ENCODE measurements at regions not wholly inside any gene's neighbourhood (a gene's known extent, or its start where the extent isn't known, plus 50 kb on each side); places are given as distances from the start of the nearest gene placed in this dataset.

- DNase-seq (ENCODE audit: low read depth in 4 of 4, low spot score in 3 of 4): no peak
Observed at GRCh38 chr13:90068658-90069057, 1278.8 kb upstream of the MIR17HG start.

DNA sequence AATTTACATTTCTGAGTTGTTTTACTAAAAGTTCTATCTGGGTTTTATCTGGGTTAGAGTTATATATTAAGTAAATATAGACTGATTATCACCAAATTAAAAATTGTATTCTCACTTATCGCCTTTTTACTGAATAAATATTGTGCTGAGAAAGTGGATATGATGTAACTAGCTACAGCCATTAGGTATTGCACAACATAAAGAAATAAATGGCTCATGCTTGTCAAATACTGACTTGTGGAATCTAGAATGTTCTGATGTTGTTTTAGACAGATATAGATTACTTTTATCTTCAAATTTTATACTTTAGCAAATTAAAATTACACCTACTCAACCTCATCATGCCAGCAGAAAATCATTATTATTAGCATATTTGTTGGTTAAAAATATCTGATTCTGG lies 1277.1 kb upstream of the MIR17HG start:
- no peak for DNase-seq (ENCODE audit: low read depth in 4 of 4, low spot score in 3 of 4)

- no peak for DNase-seq (ENCODE audit: low read depth in 4 of 4, low spot score in 3 of 4)
Observed at GRCh38 chr13:90070837-90071525, 1276.5 kb upstream of the MIR17HG start.

DNA sequence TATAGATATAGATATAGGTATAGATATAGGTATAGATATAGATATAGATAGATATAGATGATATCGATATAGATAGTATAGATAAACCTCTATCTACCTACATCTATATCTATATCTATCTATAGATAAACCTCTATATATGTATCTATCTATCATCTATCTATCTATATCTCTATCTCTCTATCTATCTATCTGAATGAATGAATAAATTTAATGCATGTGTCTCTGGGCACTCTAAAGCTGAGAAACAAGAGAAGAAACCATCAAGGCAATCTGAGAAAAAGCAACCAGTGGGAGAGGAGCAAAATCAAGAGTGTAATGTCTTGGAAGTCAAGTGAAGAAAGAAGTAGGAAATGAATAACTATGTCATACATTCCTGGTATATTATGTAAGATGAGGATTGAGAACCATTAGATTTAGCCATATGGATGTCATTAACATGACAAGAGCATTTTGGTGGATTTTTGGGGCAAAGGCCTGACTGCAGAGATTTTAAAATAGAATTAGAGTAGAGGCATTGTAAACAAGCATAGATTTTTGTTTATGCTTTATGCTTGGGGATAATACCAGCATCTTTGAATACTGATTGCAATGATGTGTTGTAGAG lies 1262.7 kb upstream of the MIR17HG start:
- DNase-seq (ENCODE audit: low read depth in 4 of 4, low spot score in 3 of 4): no peak

- DNase-seq (ENCODE audit: low read depth in 4 of 4, low spot score in 3 of 4): no peak
Observed at GRCh38 chr13:90089051-90089450, 1258.4 kb upstream of the MIR17HG start.

DNA sequence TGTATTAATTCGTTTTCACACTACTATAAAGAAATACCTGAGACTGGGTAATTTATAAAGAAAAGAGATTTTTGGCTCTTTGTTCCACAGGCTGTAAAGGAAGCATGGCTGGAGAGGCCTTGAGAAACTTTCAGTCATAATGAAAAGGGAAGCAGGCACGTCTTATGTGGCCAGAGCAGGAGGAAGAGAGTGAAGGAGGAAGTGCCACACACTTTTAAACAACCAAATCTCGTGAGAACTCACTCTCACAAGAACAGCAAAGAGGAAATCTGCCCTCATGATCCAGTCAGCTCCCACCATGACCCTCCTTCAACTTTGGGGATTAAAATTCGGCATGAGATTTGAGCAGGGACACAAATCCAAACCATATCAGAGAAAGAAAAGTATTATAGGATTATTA lies 1255.9 kb upstream of the MIR17HG start:
- no peak for DNase-seq (ENCODE audit: low read depth in 4 of 4, low spot score in 3 of 4)

GRCh38 chr13:90094357-90094756 lies 1253.1 kb upstream of the MIR17HG start:
- DNase-seq (ENCODE audit: low read depth in 4 of 4, low spot score in 3 of 4): no peak

DNA sequence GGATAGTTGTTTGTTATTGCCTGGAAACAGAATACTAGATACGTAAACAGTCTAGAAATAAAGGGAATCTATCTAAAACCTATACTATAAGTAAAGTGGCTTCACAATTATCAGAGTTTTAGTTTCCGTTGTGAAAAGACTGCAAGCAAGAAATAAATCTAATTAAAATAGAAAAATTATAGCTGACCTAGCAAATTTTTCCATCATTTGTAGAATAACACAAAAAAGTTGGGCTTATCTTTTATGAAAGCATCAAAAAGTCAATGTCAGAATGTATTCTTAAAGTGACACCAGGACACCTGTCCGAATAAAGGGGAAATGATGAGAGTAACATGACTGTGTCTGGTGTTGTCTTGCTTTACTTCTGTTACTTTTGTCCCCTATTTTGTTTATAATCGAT lies 1248.9 kb upstream of the MIR17HG start:
- DNase-seq (ENCODE audit: low read depth in 4 of 4, low spot score in 3 of 4): no peak

- DNase-seq (ENCODE audit: low read depth in 4 of 4, low spot score in 3 of 4): no peak
Observed at GRCh38 chr13:90099847-90100246, 1247.6 kb upstream of the MIR17HG start.

DNA sequence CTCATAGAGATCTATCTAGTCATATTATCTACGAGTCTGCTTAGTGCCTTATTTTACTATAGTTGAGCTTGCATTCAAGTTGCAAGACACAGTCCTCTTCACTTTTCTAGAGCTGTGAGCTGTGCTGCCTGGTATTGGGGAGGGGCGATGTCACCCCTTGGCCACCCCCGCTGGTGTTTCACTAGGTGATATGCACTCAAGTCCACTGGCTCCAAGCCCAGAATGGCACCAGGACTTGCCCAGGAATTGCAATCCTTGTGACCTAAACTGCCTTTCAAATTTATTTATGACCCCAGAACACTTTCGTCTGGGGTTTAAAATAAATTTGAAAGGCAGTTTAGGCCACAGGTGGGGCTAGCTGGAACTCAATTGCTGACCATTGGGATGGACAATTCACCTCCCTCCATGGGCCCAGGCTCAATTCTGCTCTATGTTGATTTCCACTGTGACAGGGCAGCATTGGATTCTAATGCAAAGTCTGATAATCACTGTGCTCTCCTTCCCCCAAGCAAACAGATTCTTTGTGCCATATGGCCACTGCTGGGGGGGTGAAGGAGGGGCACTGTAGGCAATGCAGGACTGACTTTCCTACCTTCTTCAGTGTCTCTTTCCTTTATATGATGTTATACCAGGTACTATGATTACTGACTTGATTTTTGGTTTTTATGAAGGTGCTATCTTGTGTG lies 1244.2 kb upstream of the MIR17HG start:
- no peak for DNase-seq (ENCODE audit: low read depth in 4 of 4, low spot score in 3 of 4)

- DNase-seq (ENCODE audit: low read depth in 4 of 4, low spot score in 3 of 4): no peak
Observed at GRCh38 chr13:90104764-90105163, 1242.7 kb upstream of the MIR17HG start.

DNA sequence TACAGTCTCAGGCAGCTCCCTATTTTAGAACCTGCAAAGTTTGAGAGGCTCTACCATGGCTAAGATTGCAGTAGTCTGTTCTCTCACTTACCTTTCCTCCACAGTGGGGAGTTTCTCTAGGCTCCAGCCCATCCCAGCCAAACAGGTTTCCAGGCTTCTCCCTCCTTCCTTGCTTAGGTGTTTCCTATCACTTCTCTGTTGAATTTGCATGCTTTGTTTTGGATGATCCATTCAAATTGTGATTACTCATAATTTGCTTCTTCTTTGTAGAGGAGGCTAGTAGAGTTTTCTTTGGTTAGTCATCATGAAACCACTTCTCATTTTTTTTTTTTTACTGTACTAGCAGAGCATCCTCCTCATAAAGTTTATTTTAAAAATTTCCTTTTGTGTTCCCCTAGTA lies 1242.2 kb upstream of the MIR17HG start:
- no peak for DNase-seq (ENCODE audit: low read depth in 4 of 4, low spot score in 3 of 4)

DNA sequence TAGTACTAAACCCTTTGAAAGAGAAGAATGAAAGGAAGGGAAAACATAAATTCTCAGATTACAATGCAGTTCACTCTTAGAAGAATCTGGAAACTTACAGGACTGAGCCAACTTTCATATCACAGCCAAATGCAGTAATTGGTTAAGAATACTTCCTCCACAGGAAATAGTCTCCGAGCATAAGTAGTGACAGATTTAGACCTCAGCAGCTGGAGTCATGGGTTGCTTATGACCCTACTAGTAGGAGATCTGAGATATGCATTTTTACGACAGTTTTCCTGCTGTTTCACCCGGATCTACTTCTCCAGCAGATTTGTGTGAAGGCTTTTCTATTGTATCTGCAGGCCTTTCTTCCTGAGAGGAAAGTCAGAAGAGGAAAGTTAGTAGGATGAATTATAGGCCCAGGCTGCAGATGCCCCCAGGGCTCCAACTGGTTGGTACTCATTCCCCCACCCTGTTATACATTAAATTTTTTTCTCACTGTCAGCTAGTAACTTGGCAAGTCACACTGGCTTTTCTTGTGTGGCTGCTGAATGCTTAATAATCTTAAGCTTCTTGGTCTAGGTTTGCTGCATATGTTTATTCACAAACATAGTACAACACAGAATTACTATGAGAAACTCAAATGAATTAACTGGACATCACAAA lies 1241.5 kb upstream of the MIR17HG start:
- DNase-seq (ENCODE audit: low read depth in 4 of 4, low spot score in 3 of 4): no peak

DNA sequence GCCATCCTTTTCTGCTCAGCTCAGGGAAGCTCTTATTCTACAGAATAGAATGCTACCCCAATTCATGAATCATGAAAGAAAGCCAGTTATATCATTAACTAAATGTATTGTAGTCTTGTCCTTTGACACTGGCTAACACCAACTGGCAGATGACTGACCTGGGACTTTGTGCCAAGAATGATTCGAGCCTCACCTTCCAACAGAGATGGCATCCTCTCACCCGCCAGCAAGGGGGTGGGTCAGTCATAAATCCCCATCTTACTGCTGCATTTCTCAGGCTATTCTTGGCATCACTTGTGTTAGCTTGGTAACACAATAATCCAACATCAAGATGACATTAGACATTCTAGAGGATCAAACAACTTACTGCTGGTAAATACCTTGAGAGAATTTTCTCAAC lies 1239.8 kb upstream of the MIR17HG start:
- DNase-seq (ENCODE audit: low read depth in 4 of 4, low spot score in 3 of 4): no peak

DNA sequence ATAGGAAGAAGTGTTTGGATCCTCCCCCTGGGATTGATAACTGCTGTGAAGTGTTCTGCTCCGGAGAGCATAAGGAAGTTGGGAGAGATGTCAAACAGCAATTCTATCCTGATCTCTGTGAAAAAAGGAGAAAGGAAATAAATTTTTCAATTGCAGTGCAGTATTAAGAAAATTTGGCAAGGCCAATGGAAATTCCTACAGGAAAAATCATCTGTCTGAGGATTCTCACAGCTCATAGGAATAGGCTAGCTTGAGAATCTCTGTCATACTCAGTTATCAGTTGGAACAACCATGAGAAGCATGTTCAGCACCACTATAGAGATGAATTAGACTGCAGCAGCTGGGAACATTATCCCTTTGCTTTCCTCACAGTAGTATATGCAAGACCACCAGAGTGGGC lies 1238.9 kb upstream of the MIR17HG start:
- no peak for DNase-seq (ENCODE audit: low read depth in 4 of 4, low spot score in 3 of 4)

GRCh38 chr13:90116121-90116520 lies 1231.4 kb upstream of the MIR17HG start:
- DNase-seq (ENCODE audit: low read depth in 4 of 4, low spot score in 3 of 4): no peak

- no peak for DNase-seq (ENCODE audit: low read depth in 4 of 4, low spot score in 3 of 4)
Observed at GRCh38 chr13:90118467-90119071, 1228.9 kb upstream of the MIR17HG start.

GRCh38 chr13:90120026-90120425 lies 1227.5 kb upstream of the MIR17HG start:
- DNase-seq (ENCODE audit: low read depth in 4 of 4, low spot score in 3 of 4): no peak

- DNase-seq (ENCODE audit: low read depth in 4 of 4, low spot score in 3 of 4): no peak
Observed at GRCh38 chr13:90121784-90122183, 1225.7 kb upstream of the MIR17HG start.

DNA sequence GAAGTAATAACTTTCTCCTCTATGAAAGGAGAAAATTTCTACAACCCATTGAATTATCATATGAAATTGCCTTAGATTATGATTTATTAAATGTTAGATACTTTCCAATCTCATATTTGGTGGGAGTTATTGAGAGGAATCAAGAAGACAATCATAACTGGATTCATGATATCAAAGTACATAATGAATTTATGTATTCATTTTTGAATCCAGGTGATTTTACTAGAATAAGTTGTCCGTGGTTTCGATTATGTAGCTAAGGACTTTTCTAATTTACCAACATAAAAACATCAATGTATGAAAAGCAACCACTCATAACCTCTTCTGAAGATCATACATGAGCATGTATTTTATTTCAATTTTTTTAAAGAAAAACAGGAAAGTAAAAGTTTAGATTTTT lies 1225.0 kb upstream of the MIR17HG start:
- no peak for DNase-seq (ENCODE audit: low read depth in 4 of 4, low spot score in 3 of 4)

DNA sequence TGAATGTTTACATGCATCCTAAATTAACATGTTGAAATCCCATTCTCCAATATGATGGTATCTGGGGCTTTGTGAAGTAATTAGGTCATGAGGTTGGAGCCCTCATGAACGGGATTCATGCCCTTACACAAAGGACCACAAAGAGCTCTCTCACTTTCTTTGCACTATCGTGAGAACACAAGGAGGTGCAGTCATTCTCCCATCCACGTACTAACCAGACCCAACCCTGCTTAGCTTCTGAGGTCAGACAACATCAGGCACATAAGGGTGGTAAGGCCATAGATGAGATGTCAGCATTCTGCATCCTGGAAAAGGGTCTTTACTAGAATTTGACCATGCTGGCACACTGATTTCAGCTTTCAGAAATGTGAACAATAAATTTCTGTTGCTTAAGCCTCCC lies 1211.9 kb upstream of the MIR17HG start:
- no peak for DNase-seq (ENCODE audit: low read depth in 4 of 4, low spot score in 3 of 4)
